H1 (cell line): ENCODE measurements at regions not wholly inside any gene's neighbourhood (a gene's known extent, or its start where the extent isn't known, plus 50 kb on each side); places are given as distances from the start of the nearest gene placed in this dataset.

Experiments used
- CTCF ChIA-PET: fragments of 300-600 bp; sonication (Branson Sonifier 250); formaldehyde crosslinking; loops from one replicate; lab custom pipeline; 2021; ENCODE audit not compliant: partially characterized antibody; lab: Charles Lee
- POLR2A ChIA-PET: fragments of 300-600 bp; sonication (Branson Sonifier 250); formaldehyde crosslinking; loops from one replicate; lab custom pipeline; 2021; ENCODE audit warnings: inconsistent platforms; ENCODE audit not compliant: partially characterized antibody; lab: Charles Lee
- DNase-seq, 2 experiments: peaks; one replicate each; pipeline versions ENCODE4 v3.0.0 to v3.0.0-alpha.2; 2010 to 2022; ENCODE audit warnings: low spot score in 2 of 2, low read depth in 1 of 2, mixed read lengths in 1 of 2
- FAIRE-seq: peaks from 2 replicates; lab custom pipeline; 2011; peaks lifted over from hg19 to GRCh38; lab: Jason Lieb, UNC
- H2AFZ ChIP-seq: 2 replicates; pipeline ENCODE4 v1.8.1; 2012; ENCODE audit warnings: low read length, inconsistent platforms
- H2AK5ac ChIP-seq: 2 replicates; pipeline ENCODE4 v1.6.1; 2013; ENCODE audit warnings: low read depth, low read length
- H2BK120ac ChIP-seq: replicated peaks from 2 replicates; pipeline ENCODE3; 2013; ENCODE audit warnings: low read depth, low read length, inconsistent platforms
- H2BK12ac ChIP-seq: 2 replicates; pipeline ENCODE4 v1.6.1; 2013; ENCODE audit warnings: low read depth, low read length
- H2BK15ac ChIP-seq: 2 replicates; pipeline ENCODE4 v1.6.1; 2013; ENCODE audit warnings: low read length
- H2BK20ac ChIP-seq: 2 replicates; pipeline ENCODE4 v1.6.1; 2013; ENCODE audit warnings: low read length
- H2BK5ac ChIP-seq: 2 replicates; pipeline ENCODE4 v1.6.1; 2013; ENCODE audit warnings: low read depth, low read length
- H3K14ac ChIP-seq: 2 replicates; pipeline ENCODE4 v1.6.1; 2013; ENCODE audit warnings: inconsistent platforms; ENCODE audit not compliant: insufficient read length
- H3K18ac ChIP-seq: 2 replicates; pipeline ENCODE4 v1.6.1; 2013; ENCODE audit warnings: low read length; ENCODE audit errors: extremely low read depth
- H3K23ac ChIP-seq: 2 replicates; pipeline ENCODE4 v1.6.1; 2013; ENCODE audit warnings: inconsistent platforms; ENCODE audit not compliant: insufficient read length
- H3K23me2 ChIP-seq: 2 replicates; pipeline ENCODE4 v1.6.1; 2013; ENCODE audit warnings: low read depth, low read length
- H3K27ac ChIP-seq: 2 replicates; pipeline ENCODE4 v1.6.1; 2011; ENCODE audit warnings: low read depth, low read length, inconsistent platforms
- H3K27me3 ChIP-seq, 4 experiments: replicated peaks in 1 of 4; 1 replicate in 1 of 4; 2 replicates in 3 of 4; pipeline versions ENCODE4 v1.6.1 to v1.8.1; 2011 to 2013; ENCODE audit warnings: low read length in 3 of 4, mild to moderate bottlenecking in 3 of 4, inconsistent platforms in 2 of 4, mixed read lengths in 2 of 4, moderate library complexity in 1 of 4; ENCODE audit not compliant: control insufficient read depth in 3 of 4, insufficient read depth in 3 of 4; ENCODE audit errors: extremely low read depth in 1 of 4
- H3K36me3 ChIP-seq, 4 experiments: 2 replicates each; pipeline versions ENCODE4 v1.6.1 to v1.8.1; 2011 to 2013; ENCODE audit warnings: mild to moderate bottlenecking in 4 of 4, low read length in 3 of 4, moderate library complexity in 2 of 4, control low read depth in 1 of 4, inconsistent platforms in 1 of 4; ENCODE audit not compliant: insufficient read depth in 4 of 4, control insufficient read depth in 2 of 4
- H3K4ac ChIP-seq: replicated peaks from 2 replicates; pipeline ENCODE3; 2013; ENCODE audit warnings: low read length, low read depth, mixed read lengths, inconsistent platforms; ENCODE audit not compliant: insufficient read length
- H3K4me1 ChIP-seq, 4 experiments: replicated peaks in 1 of 4; 1 replicate in 1 of 4; 2 replicates in 3 of 4; pipeline versions ENCODE4 v1.6.1 to v1.8.1; 2011 to 2013; ENCODE audit warnings: low read length in 3 of 4, inconsistent platforms in 2 of 4, mixed read lengths in 1 of 4; ENCODE audit not compliant: insufficient read depth in 4 of 4, control insufficient read depth in 3 of 4
- H3K4me2 ChIP-seq, 2 experiments: 2 replicates each; pipeline versions ENCODE4 v1.6.1 to v1.8.1; 2011 to 2013; ENCODE audit warnings: low read depth in 2 of 2, low read length in 2 of 2, control low read depth in 1 of 2, inconsistent platforms in 1 of 2, mild to moderate bottlenecking in 1 of 2; ENCODE audit not compliant: insufficient read depth in 1 of 2
- H3K4me3 ChIP-seq, 4 experiments: fragments of 200-600, 300-600 bp in 1 of 4; sonication (generic), shearing (Covaris generic), sonication (Bioruptor Twin) in 1 of 4; 2 replicates each; pipeline versions ENCODE4 v1.5.1 to v1.8.1; 2011 to 2016; ENCODE audit warnings: low read length in 4 of 4, low read depth in 3 of 4, control low read depth in 2 of 4, inconsistent platforms in 2 of 4, mild to moderate bottlenecking in 2 of 4, mixed read lengths in 1 of 4, moderate library complexity in 1 of 4; ENCODE audit not compliant: insufficient read depth in 2 of 4; ENCODE audit errors: extremely low read depth in 1 of 4
- H3K56ac ChIP-seq: replicated peaks from 2 replicates; pipeline ENCODE3; 2013; ENCODE audit warnings: low read depth, mild to moderate bottlenecking, mixed read lengths, low read length, inconsistent platforms; ENCODE audit not compliant: insufficient read length
- H3K79me1 ChIP-seq: 2 replicates; pipeline ENCODE4 v1.6.1; 2013; ENCODE audit warnings: low read depth, low read length, control low read depth
- H3K79me2 ChIP-seq, 2 experiments: 2 replicates each; pipeline versions ENCODE4 v1.6.1 to v1.8.1; 2012 to 2013; ENCODE audit warnings: low read length in 2 of 2, mild to moderate bottlenecking in 2 of 2, inconsistent platforms in 1 of 2; ENCODE audit not compliant: insufficient read depth in 2 of 2, control insufficient read depth in 1 of 2
- H3K9ac ChIP-seq, 4 experiments: replicated peaks in 1 of 4; 1 replicate in 1 of 4; 2 replicates in 3 of 4; pipeline versions ENCODE4 v1.6.1 to v1.8.1; 2011 to 2013; ENCODE audit warnings: low read depth in 3 of 4, low read length in 3 of 4, control low read depth in 2 of 4, mild to moderate bottlenecking in 2 of 4, moderate library complexity in 2 of 4, inconsistent platforms in 1 of 4; ENCODE audit errors: extremely low read depth in 1 of 4
- H3K9me3 ChIP-seq, 2 experiments: 2 replicates each; pipeline versions ENCODE4 v1.6.1 to v1.8.1; 2012 to 2013; ENCODE audit warnings: mild to moderate bottlenecking in 2 of 2, moderate library complexity in 2 of 2, control low read depth in 1 of 2, inconsistent platforms in 1 of 2, low read depth in 1 of 2, low read length in 1 of 2, mixed read lengths in 1 of 2; ENCODE audit not compliant: insufficient read depth in 2 of 2
- H4K20me1 ChIP-seq, 2 experiments: replicated peaks in 1 of 2; 2 replicates each; pipeline versions ENCODE3 to v1.8.1; 2011 to 2013; ENCODE audit warnings: inconsistent platforms in 2 of 2, low read length in 2 of 2, mild to moderate bottlenecking in 1 of 2; ENCODE audit not compliant: insufficient read depth in 2 of 2, control insufficient read depth in 1 of 2
- H4K5ac ChIP-seq: 2 replicates; pipeline ENCODE4 v1.6.1; 2013; ENCODE audit warnings: low read length, low read depth, mixed read lengths, inconsistent platforms; ENCODE audit not compliant: insufficient read length
- H4K8ac ChIP-seq: 2 replicates; pipeline ENCODE4 v1.8.0; 2013; ENCODE audit warnings: mild to moderate bottlenecking, moderate library complexity, low read length, inconsistent platforms; ENCODE audit not compliant: insufficient read depth; ENCODE audit errors: extremely low read depth
- H4K91ac ChIP-seq: replicated peaks from 2 replicates; pipeline ENCODE3; 2013; ENCODE audit warnings: low read length, mixed read lengths, inconsistent platforms; ENCODE audit not compliant: insufficient read length
- CBX8 ChIP-seq: fragments of 300-800, 300-1000 bp; sonication (generic); IDR thresholded peaks from 2 replicates; pipeline ENCODE4 v1.7.1; 2016; ENCODE audit warnings: low read depth, low read length, borderline replicate concordance
- SP2 ChIP-seq: IDR thresholded peaks from 2 replicates; pipeline ENCODE4 v1.6.1; 2012; ENCODE audit warnings: mild to moderate bottlenecking, low read length, inconsistent platforms
- TAF1 ChIP-seq: IDR thresholded peaks from 2 replicates; pipeline ENCODE4 v1.6.1; 2011; ENCODE audit warnings: mild to moderate bottlenecking, low read depth, low read length
- WGBS, 2 experiments: shearing (Covaris generic) in 1 of 2; methylation state at CpG; one replicate each; pipeline versions ENCODE4 v1.1.6 to v1.1.7; 2013 to 2015; ENCODE audit warnings: low lambda C conversion rate in 2 of 2, mixed read lengths in 2 of 2, inconsistent platforms in 1 of 2, low coverage in 1 of 2, missing lambda C conversion rate in 1 of 2; ENCODE audit not compliant: insufficient replicate concordance in 2 of 2, insufficient coverage in 1 of 2, insufficient read length in 1 of 2; ENCODE audit errors: extremely low coverage in 1 of 2, missing lambda C conversion rate in 1 of 2; 5-methylcytosine and 5-hydroxymethylcytosine counted together

- Histone ChIP-seq H2AFZ (no peak overlapping the region), H2BK15ac (no peak overlapping the region), H3K18ac (no peak overlapping the region), H3K36me3 (no peaks in the 10 kb centered on the region), H3K9ac (no peak overlapping the region), H3K9me3 (no peaks in the 10 kb centered on the region), H2BK12ac (no peak overlapping the region), H2BK20ac (no peak overlapping the region), H2AK5ac (no peak overlapping the region), H4K5ac (no peak overlapping the region), H3K23me2 (no peaks in the 10 kb centered on the region), H3K4me2 (no peak overlapping the region), H4K8ac (no peak overlapping the region), H3K79me2 (no peaks in the 10 kb centered on the region), H4K20me1 (no peaks in the 10 kb centered on the region), H3K56ac (no peak overlapping the region), H3K23ac (no peak overlapping the region), H3K79me1 (no peaks in the 10 kb centered on the region), H3K27me3 (peaks cover 0 to 1% (median 0%) of the 10 kb centered on the region in 4 experiments; a peak in 1 of 7 replicates), H4K91ac (no peak overlapping the region), H3K4me3 (no peak overlapping the region), H2BK5ac (no peak overlapping the region)
- no peak for DNase-seq
- ChIA-PET POLR2A (no interaction called here), CTCF (interaction anchor here (1.2 kb wide), 1 partner anchor 80 kb away, joined by 3 read pairs; no protein-coding TSS in a partner anchor)
- TF ChIP-seq CBX8, result no peak
- TF ChIP-seq TAF1, result no peak
- no peak for TF ChIP-seq SP2
- TF ChIP-seq, all 59 proteins: peak for 0
- no peak overlapping the region for H3K14ac ChIP-seq
- no peak overlapping the region for H2BK120ac ChIP-seq
- H3K27ac ChIP-seq, result no peak overlapping the region
- H3K4me1 ChIP-seq, result no peaks in the 10 kb centered on the region
- no peak for FAIRE-seq
- no peak overlapping the region for H3K4ac ChIP-seq
- WGBS, 2 experiments, result 95% methylated on average over 1 of the region's 1 CpG; no CpG with 5 or more reads in 1 of the 2 experiments
Measured at GRCh38 chr12:90773491-90773890, 181.5 kb downstream of the CCER1 start.
